PFSK-1 (cell line): ENCODE measurements at regions not wholly inside any gene's neighbourhood (a gene's known extent, or its start where the extent isn't known, plus 50 kb on each side); places are given as distances from the start of the nearest gene placed in this dataset.

Experiments used
- SIN3A ChIP-seq: IDR thresholded peaks from 2 replicates; pipeline ENCODE4 v1.6.1; 2012; ENCODE audit warnings: mild to moderate bottlenecking, low read length, moderate library complexity, borderline replicate concordance; ENCODE audit not compliant: insufficient read depth
- TAF1 ChIP-seq: IDR thresholded peaks from 2 replicates; pipeline ENCODE4 v1.6.1; 2012; ENCODE audit warnings: low read length, control low read depth, borderline replicate concordance; ENCODE audit not compliant: insufficient read depth

DNA sequence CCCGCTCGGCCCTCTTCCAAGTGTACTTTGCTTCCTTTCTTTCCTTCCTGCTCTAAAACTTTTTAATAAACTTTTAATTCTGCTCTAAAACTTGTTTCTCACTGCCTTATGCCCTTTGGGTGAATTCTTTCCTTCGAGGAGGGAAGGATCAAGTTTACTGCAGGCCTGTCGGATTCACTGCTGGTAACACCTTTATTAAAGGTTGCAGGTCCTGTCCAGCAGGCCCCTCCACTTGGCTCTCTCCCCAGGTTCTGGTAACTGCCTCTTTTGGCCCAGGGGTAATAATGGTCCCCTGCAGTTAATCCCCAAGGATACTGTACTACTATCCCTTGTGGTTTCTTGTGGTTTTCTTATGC lies 152.7 kb upstream of the EEA1 start:
- TF ChIP-seq SIN3A (no peak), TAF1 (no peak)
